ENCODE measurements at regions not wholly inside any gene's neighbourhood (a gene's known extent, or its start where the extent isn't known, plus 50 kb on each side); places are given as distances from the start of the nearest gene placed in this dataset.

DNA sequence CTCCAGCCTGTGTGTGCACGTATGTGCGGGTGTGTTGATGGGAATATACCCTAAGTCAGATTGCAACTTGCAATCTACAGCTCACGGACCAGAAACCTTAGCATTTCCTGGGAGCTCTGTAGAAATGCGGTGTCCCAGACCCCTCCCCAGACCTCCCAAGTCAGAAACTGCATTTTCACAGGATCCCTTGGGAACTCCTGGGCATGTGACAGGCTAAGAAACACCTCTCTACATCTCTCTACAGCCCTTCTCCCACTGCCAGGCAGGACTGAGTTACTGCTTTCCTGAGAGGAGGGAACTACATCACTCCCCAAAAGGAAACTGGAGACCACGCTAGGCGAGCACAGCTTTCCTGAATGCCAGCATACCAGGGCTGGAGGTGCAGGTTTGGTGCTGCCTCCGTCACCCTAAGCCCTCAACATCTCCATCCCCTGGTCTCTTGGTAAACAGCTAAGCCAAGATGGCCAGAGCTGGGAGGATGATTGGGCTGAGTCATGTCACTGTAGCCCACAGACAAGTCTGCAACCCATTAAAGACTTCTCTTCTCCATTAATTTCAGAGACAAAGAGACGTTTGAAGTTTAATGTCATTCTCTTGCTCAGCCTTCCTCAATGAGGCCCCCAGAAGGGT is 194.4 kb downstream of the BMP7 start:
- 81 to 89% methylated on average over 3 to 8 of the region's 8 CpGs for WGBS, 2 experiments (ENCODE audit: insufficient coverage in 1 of 2, insufficient read length in 1 of 2)
- Mint-ChIP-seq H3K9me3 (peaks cover 4% of the 10 kb centered on the region), H3K4me1 (peaks cover 16% of the 10 kb centered on the region), H3K4me3 (no peak overlapping the region), H3K27ac (peak overlapping the region; percentile 84), H3K27me3 (ENCODE audit: insufficient read depth) (peaks cover 75% of the 10 kb centered on the region), H3K36me3 (ENCODE audit: low read depth) (no peaks in the 10 kb centered on the region)
- no peak overlapping the region for H3K4me3 ChIP-seq (ENCODE audit: low read length)
- TF ChIP-seq, protein P1, sequence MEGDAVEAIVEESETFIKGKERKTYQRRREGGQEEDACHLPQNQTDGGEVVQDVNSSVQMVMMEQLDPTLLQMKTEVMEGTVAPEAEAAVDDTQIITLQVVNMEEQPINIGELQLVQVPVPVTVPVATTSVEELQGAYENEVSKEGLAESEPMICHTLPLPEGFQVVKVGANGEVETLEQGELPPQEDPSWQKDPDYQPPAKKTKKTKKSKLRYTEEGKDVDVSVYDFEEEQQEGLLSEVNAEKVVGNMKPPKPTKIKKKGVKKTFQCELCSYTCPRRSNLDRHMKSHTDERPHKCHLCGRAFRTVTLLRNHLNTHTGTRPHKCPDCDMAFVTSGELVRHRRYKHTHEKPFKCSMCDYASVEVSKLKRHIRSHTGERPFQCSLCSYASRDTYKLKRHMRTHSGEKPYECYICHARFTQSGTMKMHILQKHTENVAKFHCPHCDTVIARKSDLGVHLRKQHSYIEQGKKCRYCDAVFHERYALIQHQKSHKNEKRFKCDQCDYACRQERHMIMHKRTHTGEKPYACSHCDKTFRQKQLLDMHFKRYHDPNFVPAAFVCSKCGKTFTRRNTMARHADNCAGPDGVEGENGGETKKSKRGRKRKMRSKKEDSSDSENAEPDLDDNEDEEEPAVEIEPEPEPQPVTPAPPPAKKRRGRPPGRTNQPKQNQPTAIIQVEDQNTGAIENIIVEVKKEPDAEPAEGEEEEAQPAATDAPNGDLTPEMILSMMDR (conservative IDR thresholded peaks at IDR 0.05) = no peak
- peaks cover 4% of the 10 kb centered on the region for H3K4me1 ChIP-seq (ENCODE audit: control insufficient read depth, insufficient read depth, low read length)
- no peaks in the 10 kb centered on the region for H3K9me3 ChIP-seq (ENCODE audit: control insufficient read depth, low read length)
- H3K9ac ChIP-seq (ENCODE audit: extremely low read depth, low read length, poor library complexity, severe bottlenecking) = no peak overlapping the region
- no peaks in the 10 kb centered on the region for H3K36me3 ChIP-seq (ENCODE audit: control insufficient read depth, insufficient read depth, low read length)
- DNase-seq = no peak
- H3K27ac ChIP-seq (ENCODE audit: low read depth, low read length) = no peak overlapping the region
- peaks cover 64% of the 10 kb centered on the region for H3K27me3 ChIP-seq (ENCODE audit: control insufficient read depth, insufficient read depth, low read length, poor library complexity, severe bottlenecking)

DNA sequence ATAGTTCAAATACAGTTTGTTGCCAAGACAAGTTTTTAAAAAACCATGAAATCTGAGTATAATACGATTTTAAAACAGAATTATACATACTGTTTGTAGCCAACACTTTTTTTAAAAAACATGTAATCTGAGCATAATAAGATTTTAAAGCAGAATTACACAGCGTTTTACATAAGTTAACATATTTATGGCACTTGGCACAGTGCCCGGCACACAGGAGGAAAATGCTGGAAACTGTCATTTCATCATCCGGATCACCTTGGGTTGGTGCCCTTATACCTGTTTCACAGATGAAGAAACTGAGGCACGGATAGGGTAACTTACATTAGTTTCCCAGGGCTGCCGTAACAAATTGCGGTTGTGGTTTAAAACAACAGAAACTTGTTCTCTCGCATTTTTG is 193.0 kb downstream of the BMP7 start:
- WGBS, 2 experiments (ENCODE audit: insufficient coverage in 1 of 2, insufficient read length in 1 of 2) = 77 to 87% methylated on average over 7 to 8 of the region's 8 CpGs
- H3K4me3 ChIP-seq (ENCODE audit: low read length) = no peak overlapping the region
- Mint-ChIP-seq H3K4me1 (peaks cover 16% of the 10 kb centered on the region), H3K4me3 (no peak overlapping the region), H3K36me3 (ENCODE audit: low read depth) (no peaks in the 10 kb centered on the region), H3K9me3 (peaks cover 10% of the 10 kb centered on the region), H3K27me3 (ENCODE audit: insufficient read depth) (peaks cover 66% of the 10 kb centered on the region), H3K27ac (no peak overlapping the region)
- TF ChIP-seq, protein P1 (conservative IDR thresholded peaks at IDR 0.05) = no peak
- H3K27ac ChIP-seq (ENCODE audit: low read depth, low read length) = no peak overlapping the region
- H3K27me3 ChIP-seq (ENCODE audit: control insufficient read depth, insufficient read depth, low read length, poor library complexity, severe bottlenecking) = peaks cover 56% of the 10 kb centered on the region
- H3K4me1 ChIP-seq (ENCODE audit: control insufficient read depth, insufficient read depth, low read length) = peaks cover 4% of the 10 kb centered on the region
- no peak for DNase-seq
- H3K36me3 ChIP-seq (ENCODE audit: control insufficient read depth, insufficient read depth, low read length) = no peaks in the 10 kb centered on the region
- H3K9ac ChIP-seq (ENCODE audit: extremely low read depth, low read length, poor library complexity, severe bottlenecking) = no peak overlapping the region
- H3K9me3 ChIP-seq (ENCODE audit: control insufficient read depth, low read length) = peaks cover 7% of the 10 kb centered on the region

DNA sequence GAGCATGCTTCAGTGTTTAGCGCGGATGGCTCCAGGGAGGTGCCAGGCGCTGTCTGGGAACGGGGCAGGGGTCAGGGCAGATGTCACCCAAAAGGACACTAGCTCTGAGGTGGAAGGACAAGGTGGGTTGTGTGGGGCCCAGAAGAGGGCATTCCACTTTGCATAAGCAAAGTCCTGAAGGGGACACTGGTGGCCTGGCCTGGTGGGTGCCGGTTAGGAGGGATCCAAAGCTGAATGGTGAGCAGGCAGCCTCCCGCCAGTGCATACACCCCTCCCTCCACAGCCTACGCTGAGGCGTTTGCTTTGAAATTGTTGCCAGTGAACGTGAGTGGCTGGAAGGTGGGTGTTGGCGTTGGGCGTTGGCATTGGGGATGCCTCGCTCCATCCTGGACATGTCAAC is 192.1 kb downstream of the BMP7 start:
- Mint-ChIP-seq H3K36me3 (ENCODE audit: low read depth) (no peaks in the 10 kb centered on the region), H3K27me3 (ENCODE audit: insufficient read depth) (peaks cover 56% of the 10 kb centered on the region), H3K4me3 (no peak overlapping the region), H3K4me1 (peaks cover 16% of the 10 kb centered on the region), H3K9me3 (peaks cover 18% of the 10 kb centered on the region), H3K27ac (no peak overlapping the region)
- TF ChIP-seq, protein P1 (conservative IDR thresholded peaks at IDR 0.05) = no peak
- H3K4me3 ChIP-seq (ENCODE audit: low read length) = no peak overlapping the region
- H3K4me1 ChIP-seq (ENCODE audit: control insufficient read depth, insufficient read depth, low read length) = peaks cover 4% of the 10 kb centered on the region
- H3K9ac ChIP-seq (ENCODE audit: extremely low read depth, low read length, poor library complexity, severe bottlenecking) = no peak overlapping the region
- H3K27me3 ChIP-seq (ENCODE audit: control insufficient read depth, insufficient read depth, low read length, poor library complexity, severe bottlenecking) = peaks cover 46% of the 10 kb centered on the region
- H3K9me3 ChIP-seq (ENCODE audit: control insufficient read depth, low read length) = peaks cover 16% of the 10 kb centered on the region
- no peak overlapping the region for H3K27ac ChIP-seq (ENCODE audit: low read depth, low read length)
- WGBS, 2 experiments (ENCODE audit: insufficient coverage in 1 of 2, insufficient read length in 1 of 2) = 82% methylated on average over 4 to 12 of the region's 12 CpGs
- no peaks in the 10 kb centered on the region for H3K36me3 ChIP-seq (ENCODE audit: control insufficient read depth, insufficient read depth, low read length)
- no peak for DNase-seq

All from endodermal cell (in vitro differentiated cells).